Liver (tissue), 7 donors: ENCODE measurements at regions not wholly inside any gene's neighbourhood (a gene's known extent, or its start where the extent isn't known, plus 50 kb on each side); places are given as distances from the start of the nearest gene placed in this dataset.

Experiments used
- DNase-seq: peaks from one replicate; pipeline ENCODE4 v3.0.0-alpha.2; 2017; ENCODE audit warnings: low spot score
- H3K27ac ChIP-seq, 2 donors: one replicate each; pipeline ENCODE4 v1.7.0; 2013; ENCODE audit warnings: inconsistent platforms in 2 of 2, low read length in 2 of 2, control low read depth in 1 of 2, low read depth in 1 of 2, mild to moderate bottlenecking in 1 of 2
- H3K27me3 ChIP-seq, 4 donors: one replicate each; pipeline versions ENCODE4 v1.6.1 to v1.7.0; 2013; ENCODE audit warnings: low read length in 3 of 4, inconsistent platforms in 1 of 4, mild to moderate bottlenecking in 1 of 4, moderate library complexity in 1 of 4; ENCODE audit not compliant: control insufficient read depth in 4 of 4, insufficient read depth in 4 of 4
- H3K36me3 ChIP-seq, 4 donors: one replicate each; pipeline versions ENCODE4 v1.6.1 to v1.7.0; 2013; ENCODE audit warnings: low read length in 3 of 4, mild to moderate bottlenecking in 3 of 4, low read depth in 1 of 4, moderate library complexity in 1 of 4; ENCODE audit not compliant: control insufficient read depth in 4 of 4, insufficient read depth in 3 of 4
- H3K4me1 ChIP-seq, 4 donors: one replicate each; pipeline versions ENCODE4 v1.6.1 to v1.7.0; 2013; ENCODE audit warnings: low read length in 3 of 4, mild to moderate bottlenecking in 3 of 4, moderate library complexity in 1 of 4; ENCODE audit not compliant: control insufficient read depth in 4 of 4, insufficient read depth in 4 of 4
- H3K4me3 ChIP-seq, 3 donors: one replicate each; pipeline versions ENCODE4 v1.6.1 to v1.7.0; 2013; ENCODE audit warnings: low read length in 3 of 3, control low read depth in 1 of 3, low read depth in 1 of 3, mild to moderate bottlenecking in 1 of 3
- H3K9ac ChIP-seq, 2 donors: one replicate each; pipeline ENCODE4 v1.7.0; 2013; ENCODE audit warnings: low read length in 2 of 2, mild to moderate bottlenecking in 2 of 2, moderate library complexity in 2 of 2, control low read depth in 1 of 2, low read depth in 1 of 2
- H3K9me3 ChIP-seq, 4 donors: one replicate each; pipeline versions ENCODE4 v1.6.1 to v1.7.0; 2013; ENCODE audit warnings: low read length in 3 of 4; ENCODE audit not compliant: control insufficient read depth in 4 of 4
- EGR1 ChIP-seq, 2 donors: IDR thresholded peaks; 2 replicates each; pipeline ENCODE4 v1.6.1; 2016 to 2018; ENCODE audit warnings: antibody characterized with exemption in 2 of 2, low read depth in 2 of 2
- FOXA1 ChIP-seq: IDR thresholded peaks from 2 replicates; pipeline ENCODE4 v1.6.1; 2016; ENCODE audit warnings: antibody characterized with exemption
- FOXA2 ChIP-seq: IDR thresholded peaks from 2 replicates; pipeline ENCODE4 v1.6.1; 2016; ENCODE audit warnings: antibody characterized with exemption
- GABPA ChIP-seq, 2 donors: IDR thresholded peaks in 1 of 2; conservative IDR thresholded peaks in 1 of 2; 2 replicates each; pipeline ENCODE4 v1.6.1; 2016; ENCODE audit warnings: antibody characterized with exemption in 2 of 2, mild to moderate bottlenecking in 1 of 2, moderate library complexity in 1 of 2
- HNF4A ChIP-seq, 2 donors: conservative IDR thresholded peaks; 2 replicates each; pipeline ENCODE4 v1.6.1; 2016; ENCODE audit warnings: antibody characterized with exemption in 2 of 2, mild to moderate bottlenecking in 2 of 2
- HNF4G ChIP-seq: IDR thresholded peaks from 2 replicates; pipeline ENCODE4 v1.6.1; 2016; ENCODE audit warnings: antibody characterized with exemption
- JUND ChIP-seq, 2 donors: IDR thresholded peaks; 2 replicates each; pipeline ENCODE4 v1.6.1; 2016; ENCODE audit warnings: antibody characterized with exemption in 2 of 2
- MAX ChIP-seq: IDR thresholded peaks from 2 replicates; pipeline ENCODE4 v1.6.1; 2016; ENCODE audit warnings: antibody characterized with exemption
- NR2F2 ChIP-seq: IDR thresholded peaks from 2 replicates; pipeline ENCODE4 v1.6.1; 2016; ENCODE audit warnings: antibody characterized with exemption
- RAD21 ChIP-seq, 2 donors: IDR thresholded peaks; 2 replicates each; pipeline ENCODE4 v1.6.1; 2016; ENCODE audit warnings: antibody characterized with exemption in 2 of 2, mild to moderate bottlenecking in 2 of 2
- RXRA ChIP-seq, 2 donors: IDR thresholded peaks; 2 replicates each; pipeline ENCODE4 v1.6.1; 2017 to 2018; ENCODE audit warnings: antibody characterized with exemption in 2 of 2, mild to moderate bottlenecking in 1 of 2
- SP1 ChIP-seq: IDR thresholded peaks from 2 replicates; pipeline ENCODE4 v1.6.1; 2018; ENCODE audit warnings: antibody characterized with exemption, mild to moderate bottlenecking
- TAF1 ChIP-seq: conservative IDR thresholded peaks from 2 replicates; pipeline ENCODE4 v1.6.1; 2016; ENCODE audit warnings: antibody characterized with exemption, mild to moderate bottlenecking
- YY1 ChIP-seq: IDR thresholded peaks from 2 replicates; pipeline ENCODE4 v1.6.1; 2016; ENCODE audit warnings: antibody characterized with exemption, mild to moderate bottlenecking
- ZBTB33 ChIP-seq: IDR thresholded peaks from 2 replicates; pipeline ENCODE4 v1.6.1; 2016; ENCODE audit warnings: antibody characterized with exemption
- TF ChIP-seq, protein P1 (sequence below): IDR thresholded peaks from 2 replicates; pipeline ENCODE4 v1.6.1; 2016; ENCODE audit warnings: antibody characterized with exemption
- TF ChIP-seq, protein P2 (sequence below): IDR thresholded peaks from 2 replicates; pipeline ENCODE4 v1.6.1; 2016; ENCODE audit warnings: antibody characterized with exemption, mild to moderate bottlenecking
- TF ChIP-seq, protein P3 (sequence below): fragments of 150-350 bp; IDR thresholded peaks from 2 replicates; pipeline ENCODE4 v1.5.1; 2017; ENCODE audit warnings: improper control_type of control experiment, low read depth, low read length; ENCODE audit not compliant: missing input control
- donor health status: healthy.
- donor health status: healthy.
- donor health status: healthy.
- donor health status: healthy.

GRCh38 chr3:103851793-103852192 lies 1417.0 kb downstream of the ZPLD1 start:
- DNase-seq: no peak
- Histone ChIP-seq H3K36me3 (no peaks in the 10 kb centered on the region), H3K4me1 (no peaks in the 10 kb centered on the region), H3K9ac (no peak overlapping the region), H3K9me3 (no peaks in the 10 kb centered on the region), H3K27ac (no peak overlapping the region), H3K27me3 (no peaks in the 10 kb centered on the region), H3K4me3 (no peak overlapping the region)
- TF ChIP-seq TAF1: no peak
- no peak for TF ChIP-seq ZBTB33
- TF ChIP-seq, protein P1, sequence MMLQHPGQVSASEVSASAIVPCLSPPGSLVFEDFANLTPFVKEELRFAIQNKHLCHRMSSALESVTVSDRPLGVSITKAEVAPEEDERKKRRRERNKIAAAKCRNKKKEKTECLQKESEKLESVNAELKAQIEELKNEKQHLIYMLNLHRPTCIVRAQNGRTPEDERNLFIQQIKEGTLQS: no peak
- TF ChIP-seq GABPA (IDR thresholded peaks at IDR 0.05 in 1 of 2, conservative IDR thresholded peaks at IDR 0.05 in 1 of 2): no peak
- no peak for TF ChIP-seq FOXA1
- no peak for TF ChIP-seq SP1
- TF ChIP-seq RXRA (IDR thresholded peaks at IDR 0.05): no peak
- TF ChIP-seq HNF4G: no peak
- TF ChIP-seq, protein P2, sequence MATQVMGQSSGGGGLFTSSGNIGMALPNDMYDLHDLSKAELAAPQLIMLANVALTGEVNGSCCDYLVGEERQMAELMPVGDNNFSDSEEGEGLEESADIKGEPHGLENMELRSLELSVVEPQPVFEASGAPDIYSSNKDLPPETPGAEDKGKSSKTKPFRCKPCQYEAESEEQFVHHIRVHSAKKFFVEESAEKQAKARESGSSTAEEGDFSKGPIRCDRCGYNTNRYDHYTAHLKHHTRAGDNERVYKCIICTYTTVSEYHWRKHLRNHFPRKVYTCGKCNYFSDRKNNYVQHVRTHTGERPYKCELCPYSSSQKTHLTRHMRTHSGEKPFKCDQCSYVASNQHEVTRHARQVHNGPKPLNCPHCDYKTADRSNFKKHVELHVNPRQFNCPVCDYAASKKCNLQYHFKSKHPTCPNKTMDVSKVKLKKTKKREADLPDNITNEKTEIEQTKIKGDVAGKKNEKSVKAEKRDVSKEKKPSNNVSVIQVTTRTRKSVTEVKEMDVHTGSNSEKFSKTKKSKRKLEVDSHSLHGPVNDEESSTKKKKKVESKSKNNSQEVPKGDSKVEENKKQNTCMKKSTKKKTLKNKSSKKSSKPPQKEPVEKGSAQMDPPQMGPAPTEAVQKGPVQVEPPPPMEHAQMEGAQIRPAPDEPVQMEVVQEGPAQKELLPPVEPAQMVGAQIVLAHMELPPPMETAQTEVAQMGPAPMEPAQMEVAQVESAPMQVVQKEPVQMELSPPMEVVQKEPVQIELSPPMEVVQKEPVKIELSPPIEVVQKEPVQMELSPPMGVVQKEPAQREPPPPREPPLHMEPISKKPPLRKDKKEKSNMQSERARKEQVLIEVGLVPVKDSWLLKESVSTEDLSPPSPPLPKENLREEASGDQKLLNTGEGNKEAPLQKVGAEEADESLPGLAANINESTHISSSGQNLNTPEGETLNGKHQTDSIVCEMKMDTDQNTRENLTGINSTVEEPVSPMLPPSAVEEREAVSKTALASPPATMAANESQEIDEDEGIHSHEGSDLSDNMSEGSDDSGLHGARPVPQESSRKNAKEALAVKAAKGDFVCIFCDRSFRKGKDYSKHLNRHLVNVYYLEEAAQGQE: no peak
- TF ChIP-seq JUND (IDR thresholded peaks at IDR 0.05): no peak
- no peak for TF ChIP-seq YY1
- TF ChIP-seq EGR1 (IDR thresholded peaks at IDR 0.05; ENCODE audit: low read depth in 2 of 2): no peak
- no peak for TF ChIP-seq NR2F2

- no peaks in the 10 kb centered on the region for H3K36me3 ChIP-seq
- TF ChIP-seq JUND (IDR thresholded peaks at IDR 0.05) (no peak), HNF4G (no peak), RXRA (IDR thresholded peaks at IDR 0.05) (no peak), ZBTB33 (no peak), HNF4A (conservative IDR thresholded peaks at IDR 0.05) (no peak), TAF1 (no peak), EGR1 (IDR thresholded peaks at IDR 0.05; ENCODE audit: low read depth in 2 of 2) (no peak), FOXA2 (no peak), FOXA1 (no peak), RAD21 (IDR thresholded peaks at IDR 0.05) (no peak), NR2F2 (no peak), GABPA (IDR thresholded peaks at IDR 0.05 in 1 of 2, conservative IDR thresholded peaks at IDR 0.05 in 1 of 2) (no peak), MAX (no peak), SP1 (no peak)
- TF ChIP-seq, protein P3, sequence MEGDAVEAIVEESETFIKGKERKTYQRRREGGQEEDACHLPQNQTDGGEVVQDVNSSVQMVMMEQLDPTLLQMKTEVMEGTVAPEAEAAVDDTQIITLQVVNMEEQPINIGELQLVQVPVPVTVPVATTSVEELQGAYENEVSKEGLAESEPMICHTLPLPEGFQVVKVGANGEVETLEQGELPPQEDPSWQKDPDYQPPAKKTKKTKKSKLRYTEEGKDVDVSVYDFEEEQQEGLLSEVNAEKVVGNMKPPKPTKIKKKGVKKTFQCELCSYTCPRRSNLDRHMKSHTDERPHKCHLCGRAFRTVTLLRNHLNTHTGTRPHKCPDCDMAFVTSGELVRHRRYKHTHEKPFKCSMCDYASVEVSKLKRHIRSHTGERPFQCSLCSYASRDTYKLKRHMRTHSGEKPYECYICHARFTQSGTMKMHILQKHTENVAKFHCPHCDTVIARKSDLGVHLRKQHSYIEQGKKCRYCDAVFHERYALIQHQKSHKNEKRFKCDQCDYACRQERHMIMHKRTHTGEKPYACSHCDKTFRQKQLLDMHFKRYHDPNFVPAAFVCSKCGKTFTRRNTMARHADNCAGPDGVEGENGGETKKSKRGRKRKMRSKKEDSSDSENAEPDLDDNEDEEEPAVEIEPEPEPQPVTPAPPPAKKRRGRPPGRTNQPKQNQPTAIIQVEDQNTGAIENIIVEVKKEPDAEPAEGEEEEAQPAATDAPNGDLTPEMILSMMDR: no peak
- TF ChIP-seq, protein P1: no peak
- no peaks in the 10 kb centered on the region for H3K9me3 ChIP-seq
- H3K4me1 ChIP-seq: no peaks in the 10 kb centered on the region
- H3K27ac ChIP-seq: no peak overlapping the region
- no peak overlapping the region for H3K9ac ChIP-seq
- no peaks in the 10 kb centered on the region for H3K27me3 ChIP-seq
- H3K4me3 ChIP-seq: no peak overlapping the region
- no peak for DNase-seq
Observed at GRCh38 chr3:103862415-103862814, 1427.6 kb downstream of the ZPLD1 start.
